ENCODE measurements at regions not wholly inside any gene's neighbourhood (a gene's known extent, or its start where the extent isn't known, plus 50 kb on each side); places are given as distances from the start of the nearest gene placed in this dataset.

DNA sequence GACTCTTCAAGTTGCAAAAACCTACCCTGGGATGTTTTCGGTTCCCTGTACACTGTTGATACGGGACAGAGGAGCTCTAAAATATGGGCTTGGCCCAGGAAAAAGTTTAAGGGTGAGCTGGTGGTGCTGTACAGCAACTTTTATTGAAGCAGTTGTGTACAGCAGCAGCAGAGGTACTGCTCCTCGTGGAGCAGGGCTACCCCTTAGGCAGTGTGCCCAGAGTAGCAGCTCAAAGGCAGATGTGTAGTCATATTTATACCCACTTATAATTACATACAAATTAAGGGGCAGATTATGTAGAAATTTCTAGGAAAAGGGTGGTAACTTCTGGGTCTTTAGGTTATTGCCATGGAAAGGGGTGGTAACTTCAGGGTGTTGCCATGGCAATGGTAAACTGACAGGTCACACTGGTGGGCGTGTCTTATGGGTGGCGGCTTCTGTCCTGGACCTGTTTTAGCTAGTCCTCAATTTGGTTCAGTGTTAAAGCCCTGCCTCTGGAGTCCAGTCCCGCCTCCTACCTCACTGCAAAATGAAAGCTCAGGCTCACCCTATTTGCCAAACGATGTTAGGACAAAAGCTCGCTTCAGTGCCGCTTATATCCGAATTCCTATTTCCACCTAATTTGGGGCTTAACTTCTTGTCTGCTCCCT is 203.2 kb downstream of the ETAA1 start:
- Histone ChIP-seq H3K27ac (ENCODE audit: low read depth in 1 of 2, low read length in 2 of 2) (no peak overlapping the region), H3K36me3 (ENCODE audit: control insufficient read depth in 4 of 4, insufficient read depth in 3 of 4, low read depth in 1 of 4, low read length in 3 of 4) (no peaks in the 10 kb centered on the region), H3K4me1 (ENCODE audit: control insufficient read depth in 4 of 4, insufficient read depth in 4 of 4, low read length in 3 of 4) (no peaks in the 10 kb centered on the region), H3K27me3 (ENCODE audit: control insufficient read depth in 4 of 4, insufficient read depth in 4 of 4, low read length in 3 of 4) (peaks cover 0 to 4% (median 0%) of the 10 kb centered on the region in 4 donors), H3K9me3 (ENCODE audit: control insufficient read depth in 4 of 4, low read length in 3 of 4) (no peaks in the 10 kb centered on the region), H3K4me3 (ENCODE audit: low read depth in 1 of 3, low read length in 3 of 3) (no peak overlapping the region), H3K9ac (ENCODE audit: low read depth in 1 of 2, low read length in 2 of 2) (no peak overlapping the region)
- TF ChIP-seq TAF1 (conservative IDR thresholded peaks at IDR 0.05) (no peak), GABPA (IDR thresholded peaks at IDR 0.05 in 1 of 2, conservative IDR thresholded peaks at IDR 0.05 in 1 of 2) (no peak), HNF4G (IDR thresholded peaks at IDR 0.05) (no peak), HNF4A (conservative IDR thresholded peaks at IDR 0.05) (no peak), FOXA2 (IDR thresholded peaks at IDR 0.05) (no peak), RAD21 (IDR thresholded peaks at IDR 0.05) (no peak), SP1 (IDR thresholded peaks at IDR 0.05) (no peak), EGR1 (IDR thresholded peaks at IDR 0.05; ENCODE audit: low read depth in 2 of 2) (no peak), FOXA1 (IDR thresholded peaks at IDR 0.05) (no peak), NR2F2 (IDR thresholded peaks at IDR 0.05) (no peak), YY1 (IDR thresholded peaks at IDR 0.05) (no peak), RXRA (IDR thresholded peaks at IDR 0.05) (no peak), JUND (IDR thresholded peaks at IDR 0.05) (no peak)
- TF ChIP-seq, protein P1, sequence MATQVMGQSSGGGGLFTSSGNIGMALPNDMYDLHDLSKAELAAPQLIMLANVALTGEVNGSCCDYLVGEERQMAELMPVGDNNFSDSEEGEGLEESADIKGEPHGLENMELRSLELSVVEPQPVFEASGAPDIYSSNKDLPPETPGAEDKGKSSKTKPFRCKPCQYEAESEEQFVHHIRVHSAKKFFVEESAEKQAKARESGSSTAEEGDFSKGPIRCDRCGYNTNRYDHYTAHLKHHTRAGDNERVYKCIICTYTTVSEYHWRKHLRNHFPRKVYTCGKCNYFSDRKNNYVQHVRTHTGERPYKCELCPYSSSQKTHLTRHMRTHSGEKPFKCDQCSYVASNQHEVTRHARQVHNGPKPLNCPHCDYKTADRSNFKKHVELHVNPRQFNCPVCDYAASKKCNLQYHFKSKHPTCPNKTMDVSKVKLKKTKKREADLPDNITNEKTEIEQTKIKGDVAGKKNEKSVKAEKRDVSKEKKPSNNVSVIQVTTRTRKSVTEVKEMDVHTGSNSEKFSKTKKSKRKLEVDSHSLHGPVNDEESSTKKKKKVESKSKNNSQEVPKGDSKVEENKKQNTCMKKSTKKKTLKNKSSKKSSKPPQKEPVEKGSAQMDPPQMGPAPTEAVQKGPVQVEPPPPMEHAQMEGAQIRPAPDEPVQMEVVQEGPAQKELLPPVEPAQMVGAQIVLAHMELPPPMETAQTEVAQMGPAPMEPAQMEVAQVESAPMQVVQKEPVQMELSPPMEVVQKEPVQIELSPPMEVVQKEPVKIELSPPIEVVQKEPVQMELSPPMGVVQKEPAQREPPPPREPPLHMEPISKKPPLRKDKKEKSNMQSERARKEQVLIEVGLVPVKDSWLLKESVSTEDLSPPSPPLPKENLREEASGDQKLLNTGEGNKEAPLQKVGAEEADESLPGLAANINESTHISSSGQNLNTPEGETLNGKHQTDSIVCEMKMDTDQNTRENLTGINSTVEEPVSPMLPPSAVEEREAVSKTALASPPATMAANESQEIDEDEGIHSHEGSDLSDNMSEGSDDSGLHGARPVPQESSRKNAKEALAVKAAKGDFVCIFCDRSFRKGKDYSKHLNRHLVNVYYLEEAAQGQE (IDR thresholded peaks at IDR 0.05), result no peak
- TF ChIP-seq, protein P2, sequence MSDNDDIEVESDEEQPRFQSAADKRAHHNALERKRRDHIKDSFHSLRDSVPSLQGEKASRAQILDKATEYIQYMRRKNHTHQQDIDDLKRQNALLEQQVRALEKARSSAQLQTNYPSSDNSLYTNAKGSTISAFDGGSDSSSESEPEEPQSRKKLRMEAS (IDR thresholded peaks at IDR 0.05), result no peak
- TF ChIP-seq, protein P3, sequence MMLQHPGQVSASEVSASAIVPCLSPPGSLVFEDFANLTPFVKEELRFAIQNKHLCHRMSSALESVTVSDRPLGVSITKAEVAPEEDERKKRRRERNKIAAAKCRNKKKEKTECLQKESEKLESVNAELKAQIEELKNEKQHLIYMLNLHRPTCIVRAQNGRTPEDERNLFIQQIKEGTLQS (IDR thresholded peaks at IDR 0.05), result no peak
- TF ChIP-seq, protein P4, sequence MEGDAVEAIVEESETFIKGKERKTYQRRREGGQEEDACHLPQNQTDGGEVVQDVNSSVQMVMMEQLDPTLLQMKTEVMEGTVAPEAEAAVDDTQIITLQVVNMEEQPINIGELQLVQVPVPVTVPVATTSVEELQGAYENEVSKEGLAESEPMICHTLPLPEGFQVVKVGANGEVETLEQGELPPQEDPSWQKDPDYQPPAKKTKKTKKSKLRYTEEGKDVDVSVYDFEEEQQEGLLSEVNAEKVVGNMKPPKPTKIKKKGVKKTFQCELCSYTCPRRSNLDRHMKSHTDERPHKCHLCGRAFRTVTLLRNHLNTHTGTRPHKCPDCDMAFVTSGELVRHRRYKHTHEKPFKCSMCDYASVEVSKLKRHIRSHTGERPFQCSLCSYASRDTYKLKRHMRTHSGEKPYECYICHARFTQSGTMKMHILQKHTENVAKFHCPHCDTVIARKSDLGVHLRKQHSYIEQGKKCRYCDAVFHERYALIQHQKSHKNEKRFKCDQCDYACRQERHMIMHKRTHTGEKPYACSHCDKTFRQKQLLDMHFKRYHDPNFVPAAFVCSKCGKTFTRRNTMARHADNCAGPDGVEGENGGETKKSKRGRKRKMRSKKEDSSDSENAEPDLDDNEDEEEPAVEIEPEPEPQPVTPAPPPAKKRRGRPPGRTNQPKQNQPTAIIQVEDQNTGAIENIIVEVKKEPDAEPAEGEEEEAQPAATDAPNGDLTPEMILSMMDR (IDR thresholded peaks at IDR 0.05; ENCODE audit: low read depth, low read length, missing input control), result no peak
- TF ChIP-seq, protein P5, sequence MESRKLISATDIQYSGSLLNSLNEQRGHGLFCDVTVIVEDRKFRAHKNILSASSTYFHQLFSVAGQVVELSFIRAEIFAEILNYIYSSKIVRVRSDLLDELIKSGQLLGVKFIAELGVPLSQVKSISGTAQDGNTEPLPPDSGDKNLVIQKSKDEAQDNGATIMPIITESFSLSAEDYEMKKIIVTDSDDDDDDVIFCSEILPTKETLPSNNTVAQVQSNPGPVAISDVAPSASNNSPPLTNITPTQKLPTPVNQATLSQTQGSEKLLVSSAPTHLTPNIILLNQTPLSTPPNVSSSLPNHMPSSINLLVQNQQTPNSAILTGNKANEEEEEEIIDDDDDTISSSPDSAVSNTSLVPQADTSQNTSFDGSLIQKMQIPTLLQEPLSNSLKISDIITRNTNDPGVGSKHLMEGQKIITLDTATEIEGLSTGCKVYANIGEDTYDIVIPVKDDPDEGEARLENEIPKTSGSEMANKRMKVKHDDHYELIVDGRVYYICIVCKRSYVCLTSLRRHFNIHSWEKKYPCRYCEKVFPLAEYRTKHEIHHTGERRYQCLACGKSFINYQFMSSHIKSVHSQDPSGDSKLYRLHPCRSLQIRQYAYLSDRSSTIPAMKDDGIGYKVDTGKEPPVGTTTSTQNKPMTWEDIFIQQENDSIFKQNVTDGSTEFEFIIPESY (IDR thresholded peaks at IDR 0.05), result no peak
- no peak for DNase-seq (ENCODE audit: low spot score)
- WGBS, result 77% methylated on average over 10 of the region's 10 CpGs
